GM12892 (cell line): ENCODE measurements at regions not wholly inside any gene's neighbourhood (a gene's known extent, or its start where the extent isn't known, plus 50 kb on each side); places are given as distances from the start of the nearest gene placed in this dataset.
"Not testable (repeated sequence)": the region's sequence is repeated elsewhere in the genome, so short reads cannot be mapped to it uniquely, and the experiment has no call there.

Experiments used
- POLR2A ChIP-seq: IDR thresholded peaks from 2 replicates; pipeline ENCODE4 v1.6.1; 2011; ENCODE audit warnings: low read depth, low read length, control low read depth
- POLR2AphosphoS5 ChIP-seq: IDR thresholded peaks from 2 replicates; pipeline ENCODE4 v1.6.1; 2011; ENCODE audit warnings: low read depth, low read length, control low read depth
- TAF1 ChIP-seq: IDR thresholded peaks from 2 replicates; pipeline ENCODE4 v1.6.1; 2011; ENCODE audit warnings: low read depth, mild to moderate bottlenecking, control low read depth, low read length, borderline replicate concordance

DNA sequence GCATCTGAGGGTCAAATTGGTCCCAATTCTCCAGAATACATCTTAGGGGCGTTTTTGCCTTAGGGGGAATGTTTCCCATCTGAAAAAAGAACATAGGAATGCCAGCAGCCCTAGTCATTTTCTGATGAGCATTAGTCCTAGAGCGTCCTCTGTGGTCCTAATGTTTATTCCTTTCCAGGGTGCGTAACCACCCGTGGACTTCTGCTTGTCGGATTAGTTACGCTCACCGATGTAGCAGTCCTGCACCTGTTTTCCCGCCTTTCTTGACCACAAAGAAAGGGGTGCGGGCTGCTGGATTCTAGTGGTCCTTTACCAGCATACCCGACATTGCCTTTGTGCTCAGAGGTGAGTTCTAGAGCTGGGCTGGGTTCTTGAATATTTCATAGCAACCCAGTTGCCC, 91.3 kb upstream of the SMAD3 start:
- TF ChIP-seq POLR2A, POLR2AphosphoS5, TAF1: not testable (repeated sequence)
